Astrocyte of the hippocampus (primary cell): ENCODE measurements at regions not wholly inside any gene's neighbourhood (a gene's known extent, or its start where the extent isn't known, plus 50 kb on each side); places are given as distances from the start of the nearest gene placed in this dataset.
A peak's percentile ranks its signal among the peaks of the same experiment; 100 is the strongest.

Experiments used
- DNase-seq: peaks from one replicate; pipeline ENCODE4 v3.0.0; 2011; ENCODE audit warnings: low read depth, low spot score

- DNase-seq = no peak
Observed at GRCh38 chr5:89418407-89419085, 535.6 kb upstream of the MEF2C start.

- DNase-seq = no peak
Observed at GRCh38 chr5:89417990-89418389, 535.0 kb upstream of the MEF2C start.

GRCh38 chr5:89417515-89417914 is 534.5 kb upstream of the MEF2C start:
- DNase-seq = no peak

GRCh38 chr5:89411891-89412290 is 528.9 kb upstream of the MEF2C start:
- no peak for DNase-seq

- no peak for DNase-seq
Observed at GRCh38 chr5:89407054-89407453, 524.1 kb upstream of the MEF2C start.

GRCh38 chr5:89401659-89402058 is 518.7 kb upstream of the MEF2C start:
- no peak for DNase-seq

- DNase-seq = no peak
Observed at GRCh38 chr5:89401012-89401411, 518.0 kb upstream of the MEF2C start.

GRCh38 chr5:89399548-89399947 is 516.6 kb upstream of the MEF2C start:
- no peak for DNase-seq

- DNase-seq = no peak
Observed at GRCh38 chr5:89397096-89397495, 514.1 kb upstream of the MEF2C start.

- peak; percentile 4 for DNase-seq
Observed at GRCh38 chr5:89396278-89396954, 513.4 kb upstream of the MEF2C start.

- DNase-seq = no peak
Observed at GRCh38 chr5:89395111-89395510, 512.1 kb upstream of the MEF2C start.

- DNase-seq = no peak
Observed at GRCh38 chr5:89388872-89389271, 505.9 kb upstream of the MEF2C start.

- DNase-seq = no peak
Observed at GRCh38 chr5:89384391-89384790, 501.4 kb upstream of the MEF2C start.

- no peak for DNase-seq
Observed at GRCh38 chr5:89380635-89381034, 497.7 kb upstream of the MEF2C start.

- DNase-seq = peak; percentile 13
Observed at GRCh38 chr5:89377767-89378455, 494.9 kb upstream of the MEF2C start.

GRCh38 chr5:89374818-89375521 is 492.0 kb upstream of the MEF2C start:
- no peak for DNase-seq

GRCh38 chr5:89374144-89374784 is 491.3 kb upstream of the MEF2C start:
- DNase-seq = peak; percentile 71

- DNase-seq = peak; percentile 2
Observed at GRCh38 chr5:89372176-89372575, 489.2 kb upstream of the MEF2C start.

- no peak for DNase-seq
Observed at GRCh38 chr5:89371646-89372045, 488.7 kb upstream of the MEF2C start.

GRCh38 chr5:89359046-89359445 is 476.1 kb upstream of the MEF2C start:
- DNase-seq = no peak

GRCh38 chr5:89353837-89354551 is 471.0 kb upstream of the MEF2C start:
- DNase-seq = no peak
